HG03045 (cell line): ENCODE measurements at regions not wholly inside any gene's neighbourhood (a gene's known extent, or its start where the extent isn't known, plus 50 kb on each side); places are given as distances from the start of the nearest gene placed in this dataset.
"Not testable (repeated sequence)": the region's sequence is repeated elsewhere in the genome, so short reads cannot be mapped to it uniquely, and the experiment has no call there.

Experiments used
- ATAC-seq: cut with Tn5 transposase; IDR thresholded peaks from one replicate; pipeline ENCODE4 v1.9.1; 2021; ENCODE audit warnings: mild to moderate bottlenecking, moderate library complexity; ENCODE audit not compliant: unreplicated experiment

DNA sequence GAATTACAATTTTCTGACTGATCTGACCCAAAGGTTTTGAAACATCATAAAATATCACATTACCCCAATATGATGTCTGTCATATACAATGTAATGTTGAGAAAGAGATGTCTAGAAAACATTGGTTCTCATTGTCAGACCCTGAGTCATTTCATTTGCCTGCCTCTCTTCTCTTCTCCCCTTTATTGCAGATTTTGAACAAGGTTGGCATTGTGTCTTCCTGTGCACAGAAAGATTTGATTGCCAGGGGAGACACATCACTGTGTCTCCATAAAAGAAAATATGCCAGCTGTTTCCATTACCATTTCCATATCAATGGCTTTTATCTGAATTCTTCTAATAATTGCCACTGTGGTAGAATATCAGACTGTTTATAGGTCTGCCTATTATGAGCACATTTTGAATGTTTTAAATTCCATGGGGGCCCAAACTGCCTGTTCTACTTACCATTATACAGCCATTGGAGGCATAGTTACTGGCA, 65.6 kb downstream of the IFI44 start:
- no peak for ATAC-seq

GRCh38 chr1:78716186-78716585, 66.6 kb downstream of the IFI44 start:
- no peak for ATAC-seq

- no peak for ATAC-seq
Measured at GRCh38 chr1:78718566-78718965, 68.9 kb downstream of the IFI44 start.

GRCh38 chr1:78721136-78721535, 71.5 kb downstream of the IFI44 start:
- no peak for ATAC-seq

- no peak for ATAC-seq
Measured at GRCh38 chr1:78722105-78722504, 72.5 kb downstream of the IFI44 start.

- ATAC-seq = no peak
Measured at GRCh38 chr1:78722521-78722920, 72.9 kb downstream of the IFI44 start.

DNA sequence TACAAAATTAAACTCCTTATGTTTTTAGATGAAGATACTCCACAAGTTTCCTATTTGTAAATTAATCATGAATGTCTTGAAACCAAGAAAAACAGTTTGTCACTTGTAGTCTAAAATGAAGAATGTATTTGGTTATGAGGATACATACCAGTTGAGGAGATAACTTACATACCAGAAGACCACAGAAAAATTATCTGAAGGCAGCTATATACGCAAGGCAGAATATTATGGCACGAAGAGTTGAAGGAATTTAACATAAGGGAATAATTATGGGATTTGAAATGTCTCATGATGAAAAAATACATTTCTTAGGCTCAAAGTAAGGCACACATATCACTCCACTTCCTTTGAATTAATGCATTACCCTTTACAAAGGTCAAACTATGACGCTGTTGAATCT, 73.3 kb downstream of the IFI44 start:
- ATAC-seq = no peak

GRCh38 chr1:78726686-78727085, 77.1 kb downstream of the IFI44 start:
- no peak for ATAC-seq

GRCh38 chr1:78728359-78728758, 78.7 kb downstream of the IFI44 start:
- no peak for ATAC-seq

DNA sequence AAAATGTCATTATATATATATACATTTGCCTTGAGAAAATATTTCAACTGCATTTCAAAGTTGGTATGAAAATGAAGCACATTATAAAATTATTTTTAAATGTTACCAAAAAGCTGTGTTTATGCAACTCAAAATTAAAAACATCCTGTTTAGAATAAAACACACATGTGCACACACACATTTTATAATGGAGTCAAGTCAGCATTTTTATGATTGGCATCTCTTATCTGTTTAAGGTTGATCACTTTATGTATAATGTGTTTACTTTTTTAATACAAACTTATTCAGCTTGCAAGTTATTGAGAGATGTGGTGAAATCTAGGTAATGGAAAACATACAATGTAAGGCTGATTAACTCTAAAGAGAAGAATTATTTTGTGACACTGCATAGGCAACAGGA, 80.4 kb downstream of the IFI44 start:
- no peak for ATAC-seq

DNA sequence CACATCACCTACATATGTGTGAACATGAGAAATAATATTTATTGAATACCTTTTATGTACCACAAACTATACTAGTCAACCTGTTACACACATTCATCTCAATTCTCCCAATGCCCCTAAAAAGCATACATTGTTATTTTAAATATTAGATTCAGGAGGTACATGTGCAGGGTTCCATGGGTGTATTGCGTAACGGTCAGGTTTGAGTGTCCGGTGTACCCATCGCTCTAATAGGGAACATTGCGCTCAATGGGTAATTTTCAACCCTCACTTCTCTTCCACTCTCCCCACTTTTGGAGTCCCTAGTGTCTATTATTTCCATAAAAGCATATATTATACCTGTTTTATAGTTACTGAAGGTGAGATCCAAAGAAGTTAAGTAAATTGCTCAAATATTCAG, 82.0 kb downstream of the IFI44 start:
- no peak for ATAC-seq

DNA sequence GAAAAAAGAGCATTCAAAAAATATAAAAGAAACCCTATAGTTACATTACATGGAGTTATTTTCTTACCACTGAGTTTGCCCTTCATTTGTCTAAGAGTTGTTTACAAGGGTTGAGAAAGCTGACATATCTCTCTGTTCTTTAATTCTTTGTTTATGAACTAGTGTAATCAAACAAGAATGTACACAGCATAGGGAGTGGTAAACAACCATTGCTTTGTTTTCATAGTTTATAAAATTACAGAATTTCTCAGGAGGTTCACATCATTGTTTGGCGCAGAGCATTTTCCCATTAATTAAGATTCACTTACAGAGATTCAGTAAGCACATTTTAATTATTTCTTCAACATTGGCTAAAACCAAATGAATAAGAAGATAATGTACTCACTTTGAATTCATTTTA, 87.6 kb downstream of the IFI44 start:
- ATAC-seq = no peak

DNA sequence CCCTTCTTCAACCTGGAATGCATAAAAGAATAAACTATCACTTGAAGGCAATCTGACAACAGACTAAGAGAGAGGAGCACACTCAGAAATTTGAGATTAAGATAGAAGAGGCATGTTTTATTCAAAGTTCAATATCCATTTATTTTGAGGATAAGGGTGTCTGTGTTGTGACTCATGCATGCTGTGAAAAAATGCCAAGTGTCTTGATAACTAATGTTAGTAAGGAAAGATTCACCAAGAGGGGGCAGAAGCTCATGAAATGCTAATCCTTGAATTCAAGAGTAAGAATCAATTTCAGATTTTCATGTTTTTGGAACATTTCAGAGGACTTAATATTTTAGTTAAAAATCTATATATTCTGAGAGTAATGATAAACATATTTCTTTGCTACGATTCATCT, 94.0 kb downstream of the IFI44 start:
- no peak for ATAC-seq

DNA sequence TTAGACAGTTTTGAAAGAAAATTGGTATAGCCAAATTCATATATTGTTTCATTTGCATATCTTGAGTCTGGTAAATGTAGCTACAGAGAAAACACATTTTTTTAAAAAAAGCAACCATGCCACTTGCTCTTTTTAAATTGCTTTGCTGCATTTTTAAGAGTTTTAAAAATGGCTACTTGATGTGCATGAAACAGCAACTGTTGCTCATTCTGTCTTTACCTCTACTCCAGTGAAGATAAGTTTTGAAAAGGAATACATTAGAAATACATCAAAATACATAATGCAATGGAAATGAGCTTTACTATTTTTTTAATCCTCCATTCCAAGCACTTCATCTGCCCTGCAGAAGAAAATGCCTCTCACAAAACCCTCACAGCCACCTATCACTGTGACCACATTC, 95.5 kb downstream of the IFI44 start:
- ATAC-seq = no peak

DNA sequence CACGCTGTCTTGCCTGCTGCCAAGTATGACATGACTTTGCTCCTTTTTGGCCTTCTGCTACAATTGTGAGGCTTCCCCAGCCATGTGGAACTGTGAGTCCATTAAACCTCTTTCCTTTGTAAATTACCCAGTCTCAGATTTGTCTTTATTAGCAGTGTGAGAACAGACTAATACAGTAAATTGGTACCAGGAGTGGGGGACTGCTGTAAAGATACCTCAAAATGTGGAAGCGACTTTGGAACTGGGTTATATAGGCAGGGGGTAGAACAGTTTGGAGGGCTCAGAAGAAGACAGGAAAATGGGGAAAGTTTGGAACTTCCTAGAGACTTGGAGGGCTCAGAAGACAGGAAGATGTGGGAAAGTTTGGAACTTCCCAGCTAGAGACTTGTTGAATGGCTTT, 104.0 kb downstream of the IFI44 start:
- not testable (repeated sequence) for ATAC-seq

- ATAC-seq = no peak
Measured at GRCh38 chr1:78755986-78756385, 106.4 kb downstream of the IFI44 start.

DNA sequence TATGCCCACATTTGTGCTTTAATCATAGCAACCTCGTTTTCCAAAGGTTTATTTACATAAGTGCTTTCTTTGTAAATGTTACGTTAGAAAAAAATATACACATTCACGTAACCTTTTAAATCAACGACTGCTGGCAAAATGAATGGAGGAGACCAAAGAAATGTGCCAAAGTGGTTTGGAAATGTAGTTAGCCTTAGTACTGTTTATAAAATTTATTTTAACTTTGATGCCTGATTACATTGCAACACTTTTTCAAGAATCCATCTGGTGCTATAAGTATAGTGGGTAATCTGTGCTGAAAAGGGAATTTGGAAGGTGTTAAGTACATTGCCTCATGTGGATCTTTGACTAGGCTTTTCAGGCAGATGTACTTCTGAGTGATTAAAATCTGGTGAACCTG, 108.9 kb downstream of the IFI44 start:
- no peak for ATAC-seq

DNA sequence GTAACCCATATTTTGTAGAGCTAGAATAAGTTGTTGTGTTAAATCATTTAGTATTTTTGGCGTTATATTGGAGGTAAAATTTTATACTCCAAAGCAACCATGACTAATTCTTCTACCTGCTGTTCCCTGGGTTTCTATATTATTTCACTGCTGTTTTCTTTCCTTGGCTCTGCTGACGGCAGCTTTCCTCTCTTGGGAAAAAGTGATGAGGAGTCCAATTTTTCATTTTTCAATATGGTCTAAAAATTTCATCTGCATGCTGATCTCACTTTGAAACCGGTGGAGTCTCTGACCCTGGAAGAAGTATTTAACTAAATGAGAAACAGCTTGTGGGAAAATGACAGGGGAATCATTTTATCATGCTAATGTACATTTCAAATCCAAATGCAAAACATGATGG, 110.2 kb downstream of the IFI44 start:
- no peak for ATAC-seq

- ATAC-seq = no peak
Measured at GRCh38 chr1:78760858-78761257, 111.2 kb downstream of the IFI44 start.

DNA sequence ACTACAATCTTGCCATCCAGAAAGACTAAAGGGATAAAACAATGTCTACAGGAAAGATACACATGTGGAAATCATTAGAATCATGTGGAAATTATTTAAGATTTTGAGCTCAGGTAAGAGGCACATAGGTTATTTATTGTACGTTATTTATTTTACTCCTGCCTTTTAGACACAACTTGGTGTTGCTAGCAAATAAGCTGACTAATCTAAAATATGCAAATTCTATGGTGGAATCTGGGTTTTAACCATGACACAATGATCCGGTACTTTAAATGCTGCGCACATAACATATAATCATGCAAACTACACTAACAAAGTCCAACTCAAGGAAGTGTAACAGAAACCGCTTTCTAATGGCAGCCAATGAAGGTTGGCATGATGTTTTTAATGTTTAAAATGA, 112.5 kb downstream of the IFI44 start:
- no peak for ATAC-seq

- no peak for ATAC-seq
Measured at GRCh38 chr1:78765489-78765888, 115.9 kb downstream of the IFI44 start.

- no peak for ATAC-seq
Measured at GRCh38 chr1:78779831-78780230, 130.2 kb downstream of the IFI44 start.

DNA sequence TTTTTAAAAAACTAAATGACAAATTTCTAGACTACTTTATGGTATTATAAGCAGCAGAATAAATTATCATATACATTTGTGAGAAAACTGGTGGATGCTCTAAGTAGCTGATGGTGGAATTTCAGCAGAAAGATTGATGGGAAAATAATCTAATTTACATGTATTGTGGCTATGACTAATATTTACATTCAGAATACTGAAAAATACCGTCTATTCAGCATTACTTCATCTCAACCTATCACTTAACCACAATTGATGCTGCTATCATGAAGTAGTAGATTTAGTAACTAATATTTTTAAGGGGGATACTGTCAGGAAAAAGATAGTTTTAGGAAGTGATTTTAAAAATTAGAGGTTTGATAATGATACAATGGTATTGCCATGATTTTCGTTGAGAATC, 137.9 kb downstream of the IFI44 start:
- ATAC-seq = no peak

- no peak for ATAC-seq
Measured at GRCh38 chr1:78790174-78790573, 140.5 kb downstream of the IFI44 start.
